ENCODE measurements at regions not wholly inside any gene's neighbourhood (a gene's known extent, or its start where the extent isn't known, plus 50 kb on each side); places are given as distances from the start of the nearest gene placed in this dataset.

GRCh38 chr6:115814907-115815306 is 245.8 kb downstream of the FRK start:
- Mint-ChIP-seq H3K9me3 (ENCODE audit: unreplicated experiment) (peaks cover 2% of the 10 kb centered on the region), H3K4me3 (ENCODE audit: unreplicated experiment) (no peak overlapping the region), H3K4me1 (ENCODE audit: low read depth, unreplicated experiment) (peaks cover 13% of the 10 kb centered on the region), H3K27me3 (ENCODE audit: unreplicated experiment) (peaks cover 1% of the 10 kb centered on the region), H3K36me3 (ENCODE audit: unreplicated experiment) (no peaks in the 10 kb centered on the region), H3K27ac (ENCODE audit: unreplicated experiment) (no peak overlapping the region)
- no peak for TF ChIP-seq CTCF (IDR thresholded peaks at IDR 0.05; ENCODE audit: partially characterized antibody, unreplicated experiment)
- no peak for DNase-seq

GRCh38 chr6:115811541-115811940 is 249.2 kb downstream of the FRK start:
- no peak for TF ChIP-seq CTCF (IDR thresholded peaks at IDR 0.05; ENCODE audit: partially characterized antibody, unreplicated experiment)
- no peak for DNase-seq
- H3K4me1 Mint-ChIP-seq (ENCODE audit: low read depth, unreplicated experiment): peaks cover 20% of the 10 kb centered on the region
- no peak overlapping the region for H3K4me3 Mint-ChIP-seq (ENCODE audit: unreplicated experiment)
- H3K27ac Mint-ChIP-seq (ENCODE audit: unreplicated experiment): no peak overlapping the region
- no peaks in the 10 kb centered on the region for H3K27me3 Mint-ChIP-seq (ENCODE audit: unreplicated experiment)
- no peaks in the 10 kb centered on the region for H3K9me3 Mint-ChIP-seq (ENCODE audit: unreplicated experiment)
- no peaks in the 10 kb centered on the region for H3K36me3 Mint-ChIP-seq (ENCODE audit: unreplicated experiment)

GRCh38 chr6:115798229-115798628 is 262.5 kb downstream of the FRK start:
- no peaks in the 10 kb centered on the region for H3K36me3 Mint-ChIP-seq (ENCODE audit: unreplicated experiment)
- H3K4me1 Mint-ChIP-seq (ENCODE audit: low read depth, unreplicated experiment): peaks cover 1% of the 10 kb centered on the region
- no peak overlapping the region for H3K4me3 Mint-ChIP-seq (ENCODE audit: unreplicated experiment)
- no peaks in the 10 kb centered on the region for H3K9me3 Mint-ChIP-seq (ENCODE audit: unreplicated experiment)
- no peaks in the 10 kb centered on the region for H3K27me3 Mint-ChIP-seq (ENCODE audit: unreplicated experiment)
- no peak overlapping the region for H3K27ac Mint-ChIP-seq (ENCODE audit: unreplicated experiment)
- DNase-seq: no peak
- no peak for TF ChIP-seq CTCF (IDR thresholded peaks at IDR 0.05; ENCODE audit: partially characterized antibody, unreplicated experiment)

GRCh38 chr6:115796829-115797228 is 263.9 kb downstream of the FRK start:
- TF ChIP-seq CTCF (IDR thresholded peaks at IDR 0.05; ENCODE audit: partially characterized antibody, unreplicated experiment): no peak
- Mint-ChIP-seq H3K4me1 (ENCODE audit: low read depth, unreplicated experiment) (no peaks in the 10 kb centered on the region), H3K27me3 (ENCODE audit: unreplicated experiment) (no peaks in the 10 kb centered on the region), H3K36me3 (ENCODE audit: unreplicated experiment) (no peaks in the 10 kb centered on the region), H3K27ac (ENCODE audit: unreplicated experiment) (peak overlapping the region; percentile 2), H3K4me3 (ENCODE audit: unreplicated experiment) (no peak overlapping the region), H3K9me3 (ENCODE audit: unreplicated experiment) (no peaks in the 10 kb centered on the region)
- DNase-seq: no peak

- Mint-ChIP-seq H3K4me3 (ENCODE audit: unreplicated experiment) (no peak overlapping the region), H3K4me1 (ENCODE audit: low read depth, unreplicated experiment) (no peaks in the 10 kb centered on the region), H3K27ac (ENCODE audit: unreplicated experiment) (no peak overlapping the region), H3K9me3 (ENCODE audit: unreplicated experiment) (no peaks in the 10 kb centered on the region), H3K27me3 (ENCODE audit: unreplicated experiment) (no peaks in the 10 kb centered on the region), H3K36me3 (ENCODE audit: unreplicated experiment) (no peaks in the 10 kb centered on the region)
- DNase-seq: no peak
- no peak for TF ChIP-seq CTCF (IDR thresholded peaks at IDR 0.05; ENCODE audit: partially characterized antibody, unreplicated experiment)
Observed at GRCh38 chr6:115796061-115796460, 264.6 kb downstream of the FRK start.
